ENCODE measurements at regions not wholly inside any gene's neighbourhood (a gene's known extent, or its start where the extent isn't known, plus 50 kb on each side); places are given as distances from the start of the nearest gene placed in this dataset.

- TF ChIP-seq CTCF (conservative IDR thresholded peaks at IDR 0.05; ENCODE audit: low read depth in 2 of 2) (no peak), EZH2phosphoT487 (IDR thresholded peaks at IDR 0.05; ENCODE audit: unreplicated experiment) (no peak), POLR2AphosphoS5 (IDR thresholded peaks at IDR 0.05; ENCODE audit: low read depth) (no peak), EZH2 (IDR thresholded peaks at IDR 0.05; ENCODE audit: low read depth, unreplicated experiment) (no peak), ETS1 (IDR thresholded peaks at IDR 0.05) (no peak), REST (IDR thresholded peaks at IDR 0.05; ENCODE audit: unreplicated experiment) (no peak), ZNF462 (CRISPR knock-in tag; IDR thresholded peaks at IDR 0.05) (no peak), CREB1 (CRISPR knock-in tag; IDR thresholded peaks at IDR 0.05; ENCODE audit: low read depth) (no peak), ZNF114 (CRISPR knock-in tag; IDR thresholded peaks at IDR 0.05) (no peak), JUNB (IDR thresholded peaks at IDR 0.05; ENCODE audit: unreplicated experiment) (no peak), NANOG (IDR thresholded peaks at IDR 0.05; ENCODE audit: borderline replicate concordance) (no peak), ZNF331 (CRISPR knock-in tag; IDR thresholded peaks at IDR 0.05; ENCODE audit: low read depth) (no peak)
These were observed 81.5 kb upstream of the FOXN2 start for GRCh38 chr2:48233005-48233404.

Data from GM23338 (cell line).